Heart right ventricle (tissue), 16 donors: ENCODE measurements at regions not wholly inside any gene's neighbourhood (a gene's known extent, or its start where the extent isn't known, plus 50 kb on each side); places are given as distances from the start of the nearest gene placed in this dataset.

Experiments used
- ATAC-seq, 8 donors: fragments of 200-7000 bp; cut with Tn5 transposase; one replicate each; pipeline ENCODE4 v1.9.1; 2020; ENCODE audit warnings: mild to moderate bottlenecking in 8 of 8, moderate library complexity in 8 of 8, moderate number of reproducible peaks in 1 of 8
- DNase-seq, 2 donors: peaks; one replicate each; pipeline ENCODE4 v3.0.0-alpha.2; 2020
- H3K27ac ChIP-seq, 10 donors: fragments of 200-600 bp; sonication (generic) in 2 of 10; one replicate each; pipeline versions ENCODE4 v1.5.0 to v1.8.0; 2020 to 2022; ENCODE audit warnings: mild to moderate bottlenecking in 3 of 10
- H3K27me3 ChIP-seq, 7 donors: fragments of 200-600 bp; one replicate each; pipeline ENCODE4 v1.8.0; 2021 to 2022; ENCODE audit warnings: mild to moderate bottlenecking in 2 of 7
- H3K36me3 ChIP-seq, 9 donors: fragments of 200-600 bp; sonication (generic) in 1 of 9; one replicate each; pipeline versions ENCODE4 v1.5.0 to v1.8.0; 2020 to 2022; ENCODE audit warnings: mild to moderate bottlenecking in 2 of 9
- H3K4me1 ChIP-seq, 9 donors: fragments of 200-600 bp; sonication (generic) in 1 of 9; one replicate each; pipeline versions ENCODE4 v1.5.0 to v1.8.0; 2020 to 2022; ENCODE audit warnings: mild to moderate bottlenecking in 4 of 9
- H3K4me3 ChIP-seq, 10 donors: fragments of 200-600 bp; sonication (generic) in 2 of 10; one replicate each; pipeline versions ENCODE4 v1.5.0 to v1.8.0; 2020 to 2022; ENCODE audit warnings: mild to moderate bottlenecking in 7 of 10, moderate library complexity in 2 of 10
- H3K9me3 ChIP-seq, 11 donors: fragments of 200-600 bp in 10 of 11; sonication (generic) in 2 of 11; one replicate each; pipeline versions ENCODE4 v1.5.0 to v1.8.0; 2013 to 2022; ENCODE audit warnings: mild to moderate bottlenecking in 2 of 11, control low read depth in 1 of 11, moderate library complexity in 1 of 11
- whole genome bisulfite sequencing, 2 donors: extraction: QIAGEN DNeasy Blood & Tissue Kit; methylation state at CpG; one replicate each; pipeline ENCODE4 v1.1.7; 2013; ENCODE audit warnings: inconsistent platforms in 1 of 2; 5-methylcytosine and 5-hydroxymethylcytosine counted together
- intact Hi-C, 10 donors: fragments of 100-400 bp; cut with DNase I; formaldehyde crosslinking; loops; one replicate each; pipeline versions ENCODE4 v1.11.1 to v1.14.2; 2022
- TF ChIP-seq, protein P1 (sequence below), 9 donors: fragments of 200-600 bp; sonication (generic) in 2 of 9; IDR thresholded peaks; one replicate each; pipeline versions ENCODE4 v1.5.0 to v1.8.0; 2021 to 2022; ENCODE audit warnings: antibody characterized with exemption in 9 of 9, mild to moderate bottlenecking in 5 of 9, moderate library complexity in 1 of 9
- donor health status: Arrhythmogenic right ventricular cardiomyopathy.
- donor health status: ischemic (EF 13 %, LVEDD 7.1; RV severe dilation, severe dysfunction).
- donor health status: healthy with polysubstance abuse.
- donor health status: DM: no; HTN: yes; CAD: no.
- donor health status: DM: no; HTN: no; CAD: no.
- donor health status: ischemic (EF 25% LVEDD 6.9; RV normal size, moderate dysfunction).
- donor health status: ischemic (EF 25% LVEDD 5.7; RV mildly dilated, moderate dysfunction).
- donor health status: healthy.
- donor health status: DM: yes; HTN: yes; CAD: no.
- donor health status: Ischemic cardiomyopathy.
- donor health status: ischemic (EF 35%, LVEDD 5.7; RV mildly dilated, moderate dysfunction).
- donor health status: nonischemic (EF 11% LVEDD 7.7; RV severe dilation, severe dysfunction).
- donor health status: DM: yes; HTN: yes; CAD: no.
- donor health status: PGD.
- donor health status: ischemic (EF 29% LVEDD 5.4; RV normal size, mild dysfunction).
- donor health status: nonischemic (EF 23%, LVEDD 6.1; RV moderate dilation, normal function).

DNA sequence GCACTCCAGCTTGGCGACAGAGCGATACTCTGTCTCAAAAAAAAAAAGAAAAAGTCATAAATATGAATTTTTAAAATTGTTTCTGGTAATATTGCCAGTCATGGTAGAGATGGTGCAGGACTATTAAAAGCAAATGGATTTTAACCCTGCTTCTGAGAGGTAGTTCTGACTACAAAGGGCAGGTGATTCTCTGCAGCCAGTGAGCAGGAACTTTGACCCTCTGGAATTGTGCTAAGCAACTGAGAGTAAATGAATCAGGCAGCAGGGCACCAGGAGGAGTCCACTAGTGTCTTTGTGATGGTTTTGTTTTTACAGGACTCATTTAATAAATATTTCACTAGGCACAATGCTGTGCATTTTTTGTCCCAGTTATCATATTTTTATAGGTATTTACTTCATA lies 781.2 kb downstream of the TLE4 start:
- Histone ChIP-seq H3K4me1 (no peaks in the 10 kb centered on the region), H3K4me3 (no peak overlapping the region), H3K27me3 (no peaks in the 10 kb centered on the region), H3K36me3 (no peaks in the 10 kb centered on the region), H3K27ac (no peak overlapping the region), H3K9me3 (peaks cover 0 to 13% (median 0%) of the 10 kb centered on the region in 11 donors)
- TF ChIP-seq, protein P1, sequence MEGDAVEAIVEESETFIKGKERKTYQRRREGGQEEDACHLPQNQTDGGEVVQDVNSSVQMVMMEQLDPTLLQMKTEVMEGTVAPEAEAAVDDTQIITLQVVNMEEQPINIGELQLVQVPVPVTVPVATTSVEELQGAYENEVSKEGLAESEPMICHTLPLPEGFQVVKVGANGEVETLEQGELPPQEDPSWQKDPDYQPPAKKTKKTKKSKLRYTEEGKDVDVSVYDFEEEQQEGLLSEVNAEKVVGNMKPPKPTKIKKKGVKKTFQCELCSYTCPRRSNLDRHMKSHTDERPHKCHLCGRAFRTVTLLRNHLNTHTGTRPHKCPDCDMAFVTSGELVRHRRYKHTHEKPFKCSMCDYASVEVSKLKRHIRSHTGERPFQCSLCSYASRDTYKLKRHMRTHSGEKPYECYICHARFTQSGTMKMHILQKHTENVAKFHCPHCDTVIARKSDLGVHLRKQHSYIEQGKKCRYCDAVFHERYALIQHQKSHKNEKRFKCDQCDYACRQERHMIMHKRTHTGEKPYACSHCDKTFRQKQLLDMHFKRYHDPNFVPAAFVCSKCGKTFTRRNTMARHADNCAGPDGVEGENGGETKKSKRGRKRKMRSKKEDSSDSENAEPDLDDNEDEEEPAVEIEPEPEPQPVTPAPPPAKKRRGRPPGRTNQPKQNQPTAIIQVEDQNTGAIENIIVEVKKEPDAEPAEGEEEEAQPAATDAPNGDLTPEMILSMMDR (IDR thresholded peaks at IDR 0.05) = no peak
- intact Hi-C loops = no loop called here
- no peak for ATAC-seq
- WGBS, 2 donors = 87 to 91% methylated on average over 2 of the region's 2 CpGs
- DNase-seq = no peak

- 36 to 46% methylated on average over 1 of the region's 1 CpG for WGBS, 2 donors
- peaks cover 0 to 13% (median 0%) of the 10 kb centered on the region in 11 donors for H3K9me3 ChIP-seq
- TF ChIP-seq, protein P1 (IDR thresholded peaks at IDR 0.05) = no peak
- H3K36me3 ChIP-seq = no peaks in the 10 kb centered on the region
- DNase-seq = no peak
- ATAC-seq = no peak
- no peaks in the 10 kb centered on the region for H3K4me1 ChIP-seq
- intact Hi-C loops = no loop called here
- H3K27me3 ChIP-seq = no peaks in the 10 kb centered on the region
- H3K4me3 ChIP-seq = no peak overlapping the region
- no peak overlapping the region for H3K27ac ChIP-seq
These were observed 779.8 kb downstream of the TLE4 start for GRCh38 chr9:80351612-80352011.

DNA sequence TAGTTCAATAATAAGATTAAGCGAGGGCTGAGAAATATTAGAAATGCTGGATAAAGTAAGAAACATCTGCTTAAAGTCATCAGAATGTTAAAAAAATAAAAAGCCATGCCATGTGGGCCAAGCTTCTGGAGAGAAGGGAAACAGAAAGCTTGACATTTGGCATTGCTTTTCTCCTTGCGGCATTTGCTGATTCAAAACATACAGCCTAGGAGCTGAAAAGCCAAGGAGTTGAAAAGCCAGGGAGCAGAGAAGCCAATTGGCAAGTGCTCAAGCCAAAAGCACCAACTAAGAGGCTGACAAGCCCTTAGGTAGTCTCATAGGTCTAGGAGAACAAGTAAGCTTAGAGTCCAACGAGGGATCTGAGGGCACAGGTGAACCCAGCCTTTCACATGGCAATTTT lies 754.3 kb downstream of the TLE4 start:
- no peaks in the 10 kb centered on the region for H3K36me3 ChIP-seq
- ATAC-seq = peak in 2 of 8 donors; percentile 25 to 55
- no peaks in the 10 kb centered on the region for H3K27me3 ChIP-seq
- no peak for DNase-seq
- intact Hi-C loops = no loop called here
- 66 to 75% methylated on average over 3 of the region's 3 CpGs for WGBS, 2 donors
- no peak overlapping the region for H3K27ac ChIP-seq
- peaks cover 0 to 27% (median 5%) of the 10 kb centered on the region in 11 donors for H3K9me3 ChIP-seq
- TF ChIP-seq, protein P1 (IDR thresholded peaks at IDR 0.05) = no peak
- H3K4me1 ChIP-seq = peaks cover 0 to 6% (median 0%) of the 10 kb centered on the region in 9 donors
- H3K4me3 ChIP-seq = no peak overlapping the region

DNA sequence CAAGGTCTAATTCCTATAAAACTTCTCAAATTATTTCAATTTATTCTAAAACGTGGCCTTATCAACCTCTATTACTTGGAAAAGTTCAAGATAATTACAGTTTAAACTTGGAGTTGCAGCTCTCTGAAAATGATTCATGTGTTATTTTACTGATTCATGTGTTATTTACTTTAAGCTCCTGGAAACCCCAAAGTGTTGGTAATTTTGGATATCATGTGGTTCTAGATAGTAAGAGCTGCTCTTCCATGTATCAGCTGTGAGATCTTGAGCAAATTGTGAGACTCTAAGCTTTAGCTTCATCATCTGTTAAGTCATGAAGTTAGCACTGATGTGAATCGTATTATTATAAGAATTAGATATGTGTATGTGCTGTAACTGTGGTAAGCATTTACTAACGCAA lies 749.2 kb downstream of the TLE4 start:
- no peaks in the 10 kb centered on the region for H3K36me3 ChIP-seq
- peak overlapping the region in 1 of 10 donors; percentile 60 for H3K27ac ChIP-seq
- TF ChIP-seq, protein P1 (IDR thresholded peaks at IDR 0.05) = no peak
- intact Hi-C loops = no loop called here
- WGBS, 2 donors = 59 to 67% methylated on average over 3 of the region's 3 CpGs
- peaks cover 0 to 6% (median 0%) of the 10 kb centered on the region in 9 donors for H3K4me1 ChIP-seq
- ATAC-seq (no peak), DNase-seq (no peak)
- no peaks in the 10 kb centered on the region for H3K27me3 ChIP-seq
- H3K9me3 ChIP-seq = no peaks in the 10 kb centered on the region
- no peak overlapping the region for H3K4me3 ChIP-seq
